HL-60/S4 treated with retinoic acid at 250 ng/mL for 4 days and 3 days (cell line): ENCODE measurements at regions not wholly inside any gene's neighbourhood (a gene's known extent, or its start where the extent isn't known, plus 50 kb on each side); places are given as distances from the start of the nearest gene placed in this dataset.

Experiments used
- in situ Hi-C: fragments of 300-500 bp; cut with MboI; formaldehyde crosslinking; loops from 2 replicates; pipeline ENCODE4 v1.7.0; 2022; ENCODE audit warnings: low sequenced_read_pairs

- in situ Hi-C loops, result no loop called here
These were observed 291.9 kb upstream of the NOX3 start for GRCh38 chr6:155747491-155747890.

DNA sequence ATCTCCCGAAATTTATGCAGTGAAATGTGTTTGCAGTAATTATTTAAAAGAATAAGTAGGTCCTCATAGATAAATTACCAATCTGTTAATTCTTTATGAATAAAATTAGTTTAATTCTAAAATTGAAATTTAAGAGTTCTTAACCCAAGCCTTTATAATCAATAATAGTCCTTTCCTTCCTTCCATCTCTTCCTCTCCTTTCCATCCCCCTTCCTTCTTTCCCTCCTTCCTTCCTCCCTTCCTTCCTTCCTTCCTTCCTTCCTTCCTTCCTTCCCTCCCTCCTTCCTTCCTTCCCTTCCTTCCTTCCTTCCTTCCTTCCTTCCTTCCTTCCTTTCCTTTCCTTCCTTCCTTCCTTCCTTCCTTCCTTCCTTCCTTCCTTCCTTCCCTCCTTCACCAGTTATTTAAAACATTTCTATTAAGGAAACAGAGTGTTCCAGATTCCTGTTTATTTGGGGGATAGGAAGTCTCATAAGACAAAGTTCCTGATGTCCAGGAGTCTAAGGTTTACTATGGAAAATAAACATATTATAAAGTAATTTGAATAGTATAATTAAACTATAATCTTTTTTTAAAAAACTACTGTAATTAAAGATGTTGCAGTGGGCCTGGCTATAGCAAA lies 285.3 kb upstream of the NOX3 start:
- in situ Hi-C loops, result no loop called here

DNA sequence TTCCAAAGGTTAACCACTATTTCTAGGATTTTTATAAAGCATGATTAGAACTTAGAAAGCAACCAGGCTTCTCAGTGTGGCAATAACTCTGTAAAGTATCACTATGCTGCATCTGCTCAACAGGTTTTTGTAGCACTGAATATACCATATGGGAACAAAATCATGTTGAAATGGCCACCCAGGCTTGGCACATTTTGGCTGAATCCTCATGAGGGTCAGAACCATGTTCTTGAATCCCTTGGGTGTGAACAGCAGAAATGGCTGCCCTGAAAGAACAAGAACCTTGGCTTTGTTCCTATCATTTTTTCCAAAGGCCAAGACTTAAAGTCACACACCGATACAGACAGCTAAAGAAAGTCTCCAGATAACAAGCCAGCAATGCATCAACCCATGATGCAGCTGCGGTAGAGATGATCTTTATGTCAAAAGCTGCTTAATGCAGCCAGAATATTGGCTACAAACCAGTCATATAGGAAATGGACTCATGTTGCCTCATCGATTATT lies 283.0 kb upstream of the NOX3 start:
- in situ Hi-C loops, result no loop called here

GRCh38 chr6:155717374-155717773 lies 261.7 kb upstream of the NOX3 start:
- in situ Hi-C loops, result no loop called here

DNA sequence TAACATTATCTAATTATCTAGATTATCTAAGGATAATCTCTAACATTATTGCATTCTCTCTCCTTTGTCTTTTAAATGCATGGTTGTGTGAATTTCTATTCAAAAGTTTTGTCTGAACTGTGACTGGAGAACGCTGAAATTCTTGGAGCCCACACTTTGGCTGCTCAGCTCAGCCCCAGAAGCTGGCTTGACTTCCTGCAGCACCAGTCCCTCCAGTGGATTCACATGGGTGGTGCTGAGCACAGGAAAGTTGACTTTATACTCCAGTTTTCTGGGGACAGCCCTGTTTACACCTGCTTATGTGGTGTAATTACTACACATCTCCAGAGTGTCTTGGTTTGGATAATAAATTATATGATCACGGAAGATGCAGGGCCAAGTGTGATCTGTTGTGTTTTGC lies 255.1 kb upstream of the NOX3 start:
- in situ Hi-C loops, result no loop called here

- in situ Hi-C loops, result no loop called here
These were observed 253.6 kb upstream of the NOX3 start for GRCh38 chr6:155709262-155709661.

- in situ Hi-C loops, result no loop called here
These were observed 252.5 kb upstream of the NOX3 start for GRCh38 chr6:155708100-155708499.

GRCh38 chr6:155706806-155707205 lies 251.2 kb upstream of the NOX3 start:
- in situ Hi-C loops, result no loop called here

DNA sequence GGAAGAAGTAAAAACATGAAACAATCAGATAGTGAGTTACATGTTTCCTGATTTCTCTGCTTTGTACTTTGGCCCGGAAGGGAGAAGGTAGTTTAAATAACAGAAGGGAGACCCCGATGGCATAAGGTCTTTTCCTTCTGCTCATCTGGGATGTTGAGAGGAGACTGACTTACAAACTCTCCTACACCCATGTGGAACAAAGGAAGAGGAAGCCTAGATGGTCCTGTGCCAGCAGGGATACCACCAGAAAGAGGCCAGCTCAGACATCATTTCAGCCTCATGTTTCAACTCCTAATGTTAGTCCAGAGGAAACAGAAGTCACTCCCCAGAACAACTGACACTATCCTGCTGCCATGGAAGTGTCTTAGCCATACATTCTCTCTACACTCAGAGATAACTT lies 250.7 kb upstream of the NOX3 start:
- in situ Hi-C loops, result no loop called here

DNA sequence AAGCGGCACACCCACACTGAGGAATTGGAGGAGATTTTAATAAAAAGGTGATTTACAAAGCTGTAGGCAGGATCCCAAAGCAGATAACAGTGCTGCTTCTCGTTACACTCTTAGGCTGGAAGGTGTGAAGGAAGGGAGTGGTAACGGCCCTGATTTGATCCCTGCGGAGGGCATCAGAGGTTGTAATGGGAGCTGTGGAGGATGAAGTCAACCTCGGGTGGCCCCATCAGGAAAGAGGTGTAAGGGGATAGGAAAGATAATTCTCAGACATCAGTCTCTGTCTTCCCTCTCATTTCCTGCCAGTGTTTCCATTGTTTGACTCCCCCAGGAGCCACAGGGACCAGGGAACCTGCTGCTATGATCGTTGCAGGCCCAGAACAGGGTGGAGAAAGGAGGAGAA lies 245.7 kb upstream of the NOX3 start:
- in situ Hi-C loops, result no loop called here

DNA sequence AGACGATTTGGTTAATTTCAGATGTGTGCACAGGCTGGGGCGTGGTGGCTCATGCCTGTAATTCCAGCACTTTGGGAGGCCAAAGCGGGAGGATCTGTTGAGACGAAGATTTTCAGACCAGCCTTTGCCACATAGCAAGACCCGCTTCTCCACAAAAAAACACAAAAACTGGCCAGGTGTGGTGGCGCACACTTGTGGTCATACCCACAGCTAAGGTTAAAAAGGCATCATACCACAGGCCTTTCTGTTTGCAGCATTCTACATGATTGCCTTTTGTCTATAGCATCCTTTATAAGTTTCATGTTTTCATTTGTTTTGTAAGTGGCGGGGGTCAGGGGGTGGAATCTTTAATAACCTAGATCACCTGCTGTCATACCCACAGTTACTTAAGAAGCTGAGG lies 239.9 kb upstream of the NOX3 start:
- in situ Hi-C loops, result no loop called here

DNA sequence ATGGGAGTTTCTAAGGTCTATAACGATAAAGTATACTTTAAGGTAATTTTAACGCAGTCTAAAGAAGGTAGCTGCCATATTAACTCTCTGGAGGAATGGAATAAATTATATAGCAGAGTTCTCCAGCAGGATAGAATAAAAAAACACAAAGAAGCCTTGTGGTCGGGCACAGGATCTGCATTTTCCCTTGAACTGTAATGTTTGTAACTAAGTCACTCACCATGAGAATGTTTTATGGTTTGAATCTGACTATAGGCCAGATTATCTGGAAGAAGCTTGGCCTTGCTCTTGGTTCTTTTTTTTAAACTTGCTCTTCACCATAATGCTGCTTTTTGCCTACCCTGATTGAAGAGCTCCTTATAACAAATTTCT lies 238.8 kb upstream of the NOX3 start:
- in situ Hi-C loops, result no loop called here

GRCh38 chr6:155693573-155694418 lies 238.2 kb upstream of the NOX3 start:
- in situ Hi-C loops, result no loop called here

DNA sequence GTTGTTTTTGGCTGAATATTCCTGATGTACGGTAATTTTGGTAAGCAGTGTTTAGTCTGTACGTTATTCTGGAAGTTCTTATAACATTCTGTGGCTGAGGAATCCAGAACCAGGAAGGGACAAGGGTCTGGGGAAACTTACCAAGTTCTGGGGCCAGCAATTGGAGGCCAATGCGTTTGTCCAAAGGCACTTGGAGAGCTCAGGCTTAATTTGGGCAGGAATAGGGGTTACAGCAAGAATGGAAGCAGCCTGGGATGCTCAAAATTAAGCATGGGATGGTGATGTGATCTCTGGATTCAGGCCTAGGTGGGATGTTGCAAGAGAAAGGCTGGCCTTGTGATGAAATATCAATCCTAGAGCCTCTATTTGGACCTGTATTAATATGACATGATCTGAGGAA lies 235.2 kb upstream of the NOX3 start:
- in situ Hi-C loops, result no loop called here

DNA sequence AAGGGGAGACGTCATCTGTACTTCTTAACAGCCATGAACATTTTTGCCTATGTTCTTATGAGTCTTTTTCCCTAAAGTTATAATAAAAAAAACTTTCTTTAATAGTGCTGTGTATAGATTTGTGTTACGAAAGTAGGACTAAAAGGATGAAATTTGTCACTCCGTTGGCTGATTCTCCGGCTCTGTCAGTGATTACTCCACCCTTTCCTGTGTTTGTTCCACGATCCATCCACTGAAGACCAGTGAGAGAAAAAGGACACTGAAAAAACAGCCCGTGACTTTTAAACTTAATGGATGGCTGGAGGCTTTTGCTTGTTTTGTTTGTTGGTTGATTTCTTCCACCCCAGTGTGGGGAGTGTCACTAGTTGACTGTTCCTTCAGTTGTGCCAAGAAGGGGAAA lies 232.0 kb upstream of the NOX3 start:
- in situ Hi-C loops, result no loop called here

- in situ Hi-C loops, result no loop called here
These were observed 229.0 kb upstream of the NOX3 start for GRCh38 chr6:155684416-155685196.

GRCh38 chr6:155678361-155678760 lies 222.7 kb upstream of the NOX3 start:
- in situ Hi-C loops, result no loop called here

- in situ Hi-C loops, result no loop called here
These were observed 220.7 kb upstream of the NOX3 start for GRCh38 chr6:155676346-155676745.

DNA sequence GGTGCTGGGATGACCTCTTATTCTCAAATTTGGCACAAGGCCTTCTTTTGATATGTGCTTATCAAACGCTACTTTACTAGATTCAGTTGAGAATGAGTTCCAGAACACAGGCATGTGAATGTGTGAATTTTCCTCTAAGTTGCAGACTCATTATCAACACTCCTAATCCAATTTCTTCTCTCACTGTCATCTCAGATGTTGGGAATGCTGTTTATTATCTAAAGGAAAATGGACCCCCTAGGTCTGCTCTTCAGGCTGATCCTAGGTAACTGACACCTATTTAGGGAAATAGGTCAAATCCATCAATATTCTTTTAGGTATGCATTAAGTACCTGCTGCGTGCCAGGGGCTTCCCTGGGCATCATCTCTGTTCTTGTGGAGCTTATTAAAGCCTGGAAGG lies 215.0 kb upstream of the NOX3 start:
- in situ Hi-C loops, result no loop called here

DNA sequence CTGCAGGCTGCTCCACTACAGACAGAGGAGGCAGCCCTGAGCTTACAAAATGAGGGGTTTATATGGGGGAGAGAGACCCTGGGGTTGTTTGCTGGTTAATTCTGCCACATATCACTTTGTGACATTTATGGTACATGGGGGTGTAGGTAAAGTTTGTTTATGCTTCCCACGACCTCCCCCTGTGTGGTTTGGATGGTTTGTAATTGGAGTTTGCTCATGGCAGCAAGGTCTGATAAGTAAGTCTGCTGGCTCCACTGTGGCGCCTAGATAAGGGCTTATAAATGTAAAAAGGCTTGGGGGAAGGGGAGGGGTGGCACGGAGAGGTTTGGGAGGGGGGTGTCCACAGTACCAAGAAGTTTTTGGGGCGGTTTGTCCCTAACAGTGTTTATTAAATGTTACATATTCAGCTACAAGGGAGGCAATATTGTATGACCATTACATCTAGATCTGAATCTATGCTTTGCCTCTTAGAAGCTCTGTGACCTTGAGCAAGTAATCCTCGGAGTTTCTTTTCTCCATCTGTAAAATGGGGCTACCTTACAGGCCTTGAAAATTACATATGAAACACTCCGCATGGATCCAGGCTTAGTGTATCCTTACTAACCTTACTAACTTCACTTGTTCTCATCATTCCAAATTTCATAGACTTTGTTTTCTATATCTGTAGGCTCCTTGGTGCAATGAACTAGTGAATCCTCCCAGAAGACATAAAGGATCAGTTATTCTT lies 204.8 kb upstream of the NOX3 start:
- in situ Hi-C loops, result no loop called here

DNA sequence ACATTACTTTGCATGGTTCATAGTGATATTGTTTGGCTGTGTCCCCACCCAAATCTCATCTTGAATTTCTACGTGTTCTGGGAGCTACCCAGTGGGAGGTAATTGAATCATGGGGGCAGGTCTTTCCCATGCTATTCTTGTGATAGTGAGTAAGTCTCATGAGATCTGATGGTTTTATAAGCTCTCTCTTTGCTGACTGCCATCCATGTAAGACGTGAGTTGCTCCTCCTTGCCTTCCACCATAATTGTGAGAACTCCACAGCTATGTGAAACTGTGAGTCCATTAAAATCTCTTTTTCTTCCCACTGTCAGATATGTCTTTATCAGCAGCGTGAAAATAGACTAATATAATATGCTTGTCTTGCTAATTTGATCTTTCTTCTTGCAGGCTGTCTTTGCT lies 200.4 kb upstream of the NOX3 start:
- in situ Hi-C loops, result no loop called here
